ENCODE measurements at regions not wholly inside any gene's neighbourhood (a gene's known extent, or its start where the extent isn't known, plus 50 kb on each side); places are given as distances from the start of the nearest gene placed in this dataset.

GRCh38 chr2:13005761-13006335 lies 289.1 kb downstream of the TRIB2 start:
- no peak overlapping the region for H3K4me3 Mint-ChIP-seq (ENCODE audit: low read depth)
- H3K9me3 Mint-ChIP-seq (ENCODE audit: low read depth), result no peaks in the 10 kb centered on the region
- H3K27ac Mint-ChIP-seq, result no peak overlapping the region
- no peaks in the 10 kb centered on the region for H3K36me3 Mint-ChIP-seq (ENCODE audit: insufficient read depth)
- peaks cover 2% of the 10 kb centered on the region for H3K4me1 Mint-ChIP-seq (ENCODE audit: low read depth)
- TF ChIP-seq, protein P1, sequence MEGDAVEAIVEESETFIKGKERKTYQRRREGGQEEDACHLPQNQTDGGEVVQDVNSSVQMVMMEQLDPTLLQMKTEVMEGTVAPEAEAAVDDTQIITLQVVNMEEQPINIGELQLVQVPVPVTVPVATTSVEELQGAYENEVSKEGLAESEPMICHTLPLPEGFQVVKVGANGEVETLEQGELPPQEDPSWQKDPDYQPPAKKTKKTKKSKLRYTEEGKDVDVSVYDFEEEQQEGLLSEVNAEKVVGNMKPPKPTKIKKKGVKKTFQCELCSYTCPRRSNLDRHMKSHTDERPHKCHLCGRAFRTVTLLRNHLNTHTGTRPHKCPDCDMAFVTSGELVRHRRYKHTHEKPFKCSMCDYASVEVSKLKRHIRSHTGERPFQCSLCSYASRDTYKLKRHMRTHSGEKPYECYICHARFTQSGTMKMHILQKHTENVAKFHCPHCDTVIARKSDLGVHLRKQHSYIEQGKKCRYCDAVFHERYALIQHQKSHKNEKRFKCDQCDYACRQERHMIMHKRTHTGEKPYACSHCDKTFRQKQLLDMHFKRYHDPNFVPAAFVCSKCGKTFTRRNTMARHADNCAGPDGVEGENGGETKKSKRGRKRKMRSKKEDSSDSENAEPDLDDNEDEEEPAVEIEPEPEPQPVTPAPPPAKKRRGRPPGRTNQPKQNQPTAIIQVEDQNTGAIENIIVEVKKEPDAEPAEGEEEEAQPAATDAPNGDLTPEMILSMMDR (IDR thresholded peaks at IDR 0.05; ENCODE audit: unreplicated experiment), result no peak
- DNase-seq (ENCODE audit: low spot score, unreplicated experiment), result no peak
- peaks cover 3% of the 10 kb centered on the region for H3K27me3 Mint-ChIP-seq

DNA sequence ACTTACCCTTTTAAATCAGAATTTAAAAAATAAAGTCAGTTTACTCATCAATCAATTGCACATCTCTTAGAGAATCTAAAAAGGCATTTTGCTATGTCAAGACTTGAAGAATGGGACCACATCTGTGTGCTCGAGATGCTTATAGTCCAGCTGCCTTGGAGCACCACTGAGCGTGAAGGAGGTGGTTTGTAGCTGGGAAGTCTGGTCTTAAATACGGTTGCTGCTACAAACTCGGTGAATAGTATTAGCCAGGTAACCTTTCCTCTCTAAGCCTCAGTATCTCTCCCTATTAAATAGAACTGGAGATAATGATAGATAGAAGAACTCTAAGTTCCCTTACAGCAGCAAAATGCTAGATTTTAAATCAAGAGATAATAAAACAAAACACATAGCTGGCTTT lies 289.7 kb downstream of the TRIB2 start:
- no peaks in the 10 kb centered on the region for H3K36me3 Mint-ChIP-seq (ENCODE audit: insufficient read depth)
- TF ChIP-seq, protein P1 (IDR thresholded peaks at IDR 0.05; ENCODE audit: unreplicated experiment), result no peak
- H3K27me3 Mint-ChIP-seq, result peaks cover 2% of the 10 kb centered on the region
- no peak for DNase-seq (ENCODE audit: low spot score, unreplicated experiment)
- H3K4me3 Mint-ChIP-seq (ENCODE audit: low read depth), result no peak overlapping the region
- no peaks in the 10 kb centered on the region for H3K9me3 Mint-ChIP-seq (ENCODE audit: low read depth)
- H3K27ac Mint-ChIP-seq, result no peak overlapping the region
- H3K4me1 Mint-ChIP-seq (ENCODE audit: low read depth), result peaks cover 2% of the 10 kb centered on the region

- Mint-ChIP-seq H3K27ac (no peak overlapping the region), H3K4me3 (ENCODE audit: low read depth) (no peak overlapping the region), H3K36me3 (ENCODE audit: insufficient read depth) (no peaks in the 10 kb centered on the region), H3K9me3 (ENCODE audit: low read depth) (no peaks in the 10 kb centered on the region), H3K27me3 (peaks cover 2% of the 10 kb centered on the region), H3K4me1 (ENCODE audit: low read depth) (peaks cover 2% of the 10 kb centered on the region)
- TF ChIP-seq, protein P1 (IDR thresholded peaks at IDR 0.05; ENCODE audit: unreplicated experiment), result peak; percentile 93
- peak; percentile 51 for DNase-seq (ENCODE audit: low spot score, unreplicated experiment)
These were observed 290.3 kb downstream of the TRIB2 start for GRCh38 chr2:13006829-13007717.

- H3K36me3 Mint-ChIP-seq (ENCODE audit: insufficient read depth), result no peaks in the 10 kb centered on the region
- no peaks in the 10 kb centered on the region for H3K9me3 Mint-ChIP-seq (ENCODE audit: low read depth)
- no peak for DNase-seq (ENCODE audit: low spot score, unreplicated experiment)
- H3K4me1 Mint-ChIP-seq (ENCODE audit: low read depth), result peaks cover 2% of the 10 kb centered on the region
- peaks cover 2% of the 10 kb centered on the region for H3K27me3 Mint-ChIP-seq
- H3K4me3 Mint-ChIP-seq (ENCODE audit: low read depth), result no peak overlapping the region
- TF ChIP-seq, protein P1 (IDR thresholded peaks at IDR 0.05; ENCODE audit: unreplicated experiment), result no peak
- H3K27ac Mint-ChIP-seq, result no peak overlapping the region
These were observed 292.4 kb downstream of the TRIB2 start for GRCh38 chr2:13009027-13009642.

GRCh38 chr2:13010283-13010682 lies 293.5 kb downstream of the TRIB2 start:
- no peak for DNase-seq (ENCODE audit: low spot score, unreplicated experiment)
- TF ChIP-seq, protein P1 (IDR thresholded peaks at IDR 0.05; ENCODE audit: unreplicated experiment), result no peak
- H3K4me3 Mint-ChIP-seq (ENCODE audit: low read depth), result no peak overlapping the region
- H3K4me1 Mint-ChIP-seq (ENCODE audit: low read depth), result peaks cover 5% of the 10 kb centered on the region
- H3K27ac Mint-ChIP-seq, result no peak overlapping the region
- peaks cover 2% of the 10 kb centered on the region for H3K27me3 Mint-ChIP-seq
- no peaks in the 10 kb centered on the region for H3K36me3 Mint-ChIP-seq (ENCODE audit: insufficient read depth)
- H3K9me3 Mint-ChIP-seq (ENCODE audit: low read depth), result no peaks in the 10 kb centered on the region
